Epithelial cell of proximal tubule (primary cell): ENCODE measurements at regions not wholly inside any gene's neighbourhood (a gene's known extent, or its start where the extent isn't known, plus 50 kb on each side); places are given as distances from the start of the nearest gene placed in this dataset.

ENCODE experiments used
- DNase-seq: peaks from one replicate; pipeline ENCODE4 v3.0.0-alpha.2; 2011; ENCODE audit warnings: low read depth
- H3K4me3 ChIP-seq: 2 replicates; pipeline ENCODE4 v1.5.1; 2011; ENCODE audit warnings: low read depth, mild to moderate bottlenecking, low read length
- TF ChIP-seq, protein P1 (sequence below): conservative IDR thresholded peaks from 2 replicates; pipeline ENCODE4 v1.5.1; 2012; ENCODE audit warnings: low read depth, mild to moderate bottlenecking, low read length

GRCh38 chrX:26037367-26037766 is 100.8 kb upstream of the MAGEB18 start:
- TF ChIP-seq, protein P1, sequence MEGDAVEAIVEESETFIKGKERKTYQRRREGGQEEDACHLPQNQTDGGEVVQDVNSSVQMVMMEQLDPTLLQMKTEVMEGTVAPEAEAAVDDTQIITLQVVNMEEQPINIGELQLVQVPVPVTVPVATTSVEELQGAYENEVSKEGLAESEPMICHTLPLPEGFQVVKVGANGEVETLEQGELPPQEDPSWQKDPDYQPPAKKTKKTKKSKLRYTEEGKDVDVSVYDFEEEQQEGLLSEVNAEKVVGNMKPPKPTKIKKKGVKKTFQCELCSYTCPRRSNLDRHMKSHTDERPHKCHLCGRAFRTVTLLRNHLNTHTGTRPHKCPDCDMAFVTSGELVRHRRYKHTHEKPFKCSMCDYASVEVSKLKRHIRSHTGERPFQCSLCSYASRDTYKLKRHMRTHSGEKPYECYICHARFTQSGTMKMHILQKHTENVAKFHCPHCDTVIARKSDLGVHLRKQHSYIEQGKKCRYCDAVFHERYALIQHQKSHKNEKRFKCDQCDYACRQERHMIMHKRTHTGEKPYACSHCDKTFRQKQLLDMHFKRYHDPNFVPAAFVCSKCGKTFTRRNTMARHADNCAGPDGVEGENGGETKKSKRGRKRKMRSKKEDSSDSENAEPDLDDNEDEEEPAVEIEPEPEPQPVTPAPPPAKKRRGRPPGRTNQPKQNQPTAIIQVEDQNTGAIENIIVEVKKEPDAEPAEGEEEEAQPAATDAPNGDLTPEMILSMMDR, result no peak
- H3K4me3 ChIP-seq, result no peak overlapping the region

DNA sequence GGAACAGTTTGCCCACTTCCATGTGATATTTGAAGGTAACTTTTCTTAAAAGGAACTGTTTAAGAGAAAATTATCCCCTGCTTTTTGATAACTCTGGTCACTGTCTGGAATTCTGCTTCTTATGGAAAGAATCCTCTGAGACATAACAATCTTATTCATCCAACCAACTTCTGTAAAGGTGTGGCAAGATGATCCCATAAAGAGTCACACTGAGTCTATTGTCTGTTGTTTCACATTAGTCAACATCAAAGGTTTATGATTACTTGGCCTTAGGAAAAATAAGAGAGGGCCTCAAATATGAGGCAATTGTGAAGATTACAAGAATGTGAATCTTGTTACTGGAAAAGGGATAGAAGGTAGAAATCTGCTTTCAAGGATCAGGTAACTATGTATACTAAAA is 88.0 kb upstream of the MAGEB18 start:
- no peak overlapping the region for H3K4me3 ChIP-seq
- TF ChIP-seq, protein P1, result no peak
- DNase-seq, result no peak

More at GRCh38 chrX:26037367-26037766, 100.8 kb upstream of the MAGEB18 start:
- no peak for DNase-seq

DNA sequence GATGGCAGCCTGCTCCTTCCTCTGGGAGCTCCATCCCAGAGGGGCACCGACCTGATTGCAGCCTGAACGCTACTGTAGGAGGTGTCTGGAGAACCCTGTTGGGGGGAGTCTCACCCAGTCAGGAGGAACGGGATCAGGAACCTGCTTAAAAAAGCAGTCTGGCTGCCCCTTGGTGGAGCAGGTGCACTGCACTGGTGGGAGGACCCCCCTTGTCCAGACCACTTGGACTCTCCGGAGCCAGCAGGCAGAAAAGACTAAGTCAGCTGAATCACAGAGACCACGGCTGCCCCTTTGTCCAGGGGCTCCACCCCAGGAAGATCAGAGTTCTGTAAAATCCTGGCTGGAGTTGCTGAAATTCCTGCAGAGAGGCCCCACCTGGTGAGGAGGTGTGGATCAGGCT is 67.3 kb upstream of the MAGEB18 start:
- TF ChIP-seq, protein P1, result no peak
- no peak for DNase-seq

GRCh38 chrX:26071618-26072017 is 66.5 kb upstream of the MAGEB18 start:
- no peak for DNase-seq
- no peak overlapping the region for H3K4me3 ChIP-seq
- TF ChIP-seq, protein P1, result no peak

More for the DNA sequence above, 67.3 kb upstream of the MAGEB18 start:
- H3K4me3 ChIP-seq, result no peak overlapping the region

DNA sequence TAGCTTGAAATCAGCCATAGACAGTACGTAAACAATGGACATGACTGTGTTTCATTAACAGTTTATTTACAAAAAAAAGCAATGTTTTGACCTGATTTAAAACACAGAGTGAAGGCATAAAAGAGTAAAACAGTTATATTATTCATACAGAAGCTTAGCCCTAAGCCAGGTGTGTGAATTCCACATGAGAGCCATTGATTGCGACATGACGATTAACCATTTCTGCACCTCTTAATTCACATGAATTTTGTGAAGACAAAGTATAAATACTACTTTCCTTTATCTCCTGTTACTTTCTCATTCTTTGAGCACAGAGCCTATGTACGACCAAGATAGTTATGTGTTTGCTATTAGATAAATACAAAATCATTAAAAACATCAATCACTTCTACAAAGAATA is 55.0 kb upstream of the MAGEB18 start:
- TF ChIP-seq, protein P1, result no peak
- no peak overlapping the region for H3K4me3 ChIP-seq
- no peak for DNase-seq
